Caco-2 (cell line): ENCODE measurements at regions not wholly inside any gene's neighbourhood (a gene's known extent, or its start where the extent isn't known, plus 50 kb on each side); places are given as distances from the start of the nearest gene placed in this dataset.

Source experiments
- BruUV-seq: library from RNA; stranded (reverse); fragments of 400-500 nt; replicated peaks from 2 replicates; lab custom pipeline; 2021; lab: Mats Ljungman, UMichigan
- CTCF ChIA-PET: fragments of 300-600 bp; sonication (Branson Sonifier 250); formaldehyde crosslinking; loops from one replicate; lab custom pipeline; 2022; ENCODE audit warnings: antibody characterized with exemption; lab: Charles Lee
- POLR2A ChIA-PET: fragments of 300-600 bp; sonication (Branson Sonifier 250); formaldehyde crosslinking; loops from one replicate; lab custom pipeline; 2022; ENCODE audit warnings: antibody characterized with exemption; lab: Charles Lee
- DNase-seq, 2 experiments: peaks; one replicate each; pipeline versions ENCODE4 v3.0.0 to v3.0.0-alpha.2; 2020 to 2022
- H3K27me3 ChIP-seq: replicated peaks from 2 replicates; pipeline ENCODE4 v1.6.0; 2011; ENCODE audit warnings: low read length; ENCODE audit not compliant: control insufficient read depth, insufficient read depth
- H3K36me3 ChIP-seq: 2 replicates; pipeline ENCODE4 v1.5.1; 2011; ENCODE audit warnings: low read length; ENCODE audit not compliant: control insufficient read depth, insufficient read depth
- H3K4me1 ChIP-seq: fragments of 250-450 bp; sonication (Bioruptor Pico); 2 replicates; pipeline ENCODE4 v1.5.1; 2020; ENCODE audit warnings: mild to moderate bottlenecking
- H3K4me3 ChIP-seq: 2 replicates; pipeline ENCODE4 v1.5.1; 2011; ENCODE audit warnings: low read depth, mild to moderate bottlenecking, control low read depth, low read length
- H3K9me3 ChIP-seq: fragments of 250-450 bp; sonication (Bioruptor Pico); 2 replicates; pipeline ENCODE4 v1.5.1; 2020; ENCODE audit warnings: mild to moderate bottlenecking, moderate library complexity
- H3K27ac Mint-ChIP-seq: one replicate; pipeline ENCODE4 v1.8.0; 2022; ENCODE audit warnings: mixed read lengths; ENCODE audit not compliant: unreplicated experiment
- H3K27me3 Mint-ChIP-seq: one replicate; pipeline ENCODE4 v1.8.0; 2022; ENCODE audit warnings: mixed read lengths; ENCODE audit not compliant: insufficient read depth, unreplicated experiment
- H3K36me3 Mint-ChIP-seq: one replicate; pipeline ENCODE4 v1.8.0; 2022; ENCODE audit warnings: mild to moderate bottlenecking, mixed read lengths; ENCODE audit not compliant: insufficient read depth, unreplicated experiment
- H3K4me1 Mint-ChIP-seq: one replicate; pipeline ENCODE4 v1.8.0; 2022; ENCODE audit warnings: low read depth, mixed read lengths; ENCODE audit not compliant: unreplicated experiment
- H3K4me3 Mint-ChIP-seq: one replicate; pipeline ENCODE4 v1.8.0; 2022; ENCODE audit warnings: mild to moderate bottlenecking, moderate library complexity, mixed read lengths; ENCODE audit not compliant: unreplicated experiment
- H3K9me3 Mint-ChIP-seq: one replicate; pipeline ENCODE4 v1.8.0; 2022; ENCODE audit warnings: mixed read lengths; ENCODE audit not compliant: unreplicated experiment
- intact Hi-C: fragments of 100-400 bp; cut with micrococcal nuclease; formaldehyde crosslinking; loops from one replicate; pipeline ENCODE4 v1.10.0; 2022; ENCODE audit not compliant: unreplicated experiment
- TF ChIP-seq, protein P1 (sequence below), 2 experiments: fragments of 200-600 bp in 1 of 2; IDR thresholded peaks; 1 replicate in 1 of 2; 2 replicates in 1 of 2; pipeline versions ENCODE4 v1.5.1 to v1.8.0; 2011 to 2022; ENCODE audit warnings: antibody characterized with exemption in 1 of 2, control low read depth in 1 of 2, inconsistent platforms in 1 of 2, low read depth in 1 of 2, low read length in 1 of 2, mild to moderate bottlenecking in 1 of 2, moderate library complexity in 1 of 2; ENCODE audit not compliant: insufficient read depth in 1 of 2, severe bottlenecking in 1 of 2, unreplicated experiment in 1 of 2

DNA sequence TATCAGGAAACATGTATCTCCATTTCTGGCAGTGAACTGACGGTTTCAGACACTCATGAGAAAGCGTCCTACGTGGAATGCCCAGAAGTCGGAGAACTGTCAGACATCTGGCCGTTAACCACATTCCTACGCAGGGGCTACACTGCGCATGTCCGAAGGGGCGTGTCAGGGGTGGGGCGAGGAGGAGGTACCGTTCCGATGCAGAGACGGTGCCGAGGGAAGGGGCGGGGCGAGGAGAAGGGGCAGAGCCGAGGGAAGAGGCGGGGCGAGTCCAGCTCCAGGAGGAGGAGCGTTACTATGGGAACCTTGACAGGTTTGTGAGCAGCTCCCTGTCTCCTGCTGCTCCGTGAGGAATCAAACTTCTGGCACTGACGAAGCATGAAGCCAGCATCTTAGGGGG is 366.9 kb upstream of the NUPR2 start:
- no peaks in the 10 kb centered on the region for H3K4me1 ChIP-seq
- ChIA-PET POLR2A (no interaction called here), CTCF (no interaction called here)
- no peaks in the 10 kb centered on the region for H3K4me1 Mint-ChIP-seq
- H3K36me3 Mint-ChIP-seq: no peaks in the 10 kb centered on the region
- no peaks in the 10 kb centered on the region for H3K36me3 ChIP-seq
- H3K27ac Mint-ChIP-seq: no peak overlapping the region
- no peak overlapping the region for H3K4me3 Mint-ChIP-seq
- H3K4me3 ChIP-seq: no peak overlapping the region
- no peak for DNase-seq
- no peaks in the 10 kb centered on the region for H3K9me3 ChIP-seq
- no TSS peak for BruUV-seq
- H3K27me3 ChIP-seq: no peaks in the 10 kb centered on the region
- H3K9me3 Mint-ChIP-seq: peaks cover 37% of the 10 kb centered on the region
- intact Hi-C loops: no loop called here
- TF ChIP-seq, protein P1, sequence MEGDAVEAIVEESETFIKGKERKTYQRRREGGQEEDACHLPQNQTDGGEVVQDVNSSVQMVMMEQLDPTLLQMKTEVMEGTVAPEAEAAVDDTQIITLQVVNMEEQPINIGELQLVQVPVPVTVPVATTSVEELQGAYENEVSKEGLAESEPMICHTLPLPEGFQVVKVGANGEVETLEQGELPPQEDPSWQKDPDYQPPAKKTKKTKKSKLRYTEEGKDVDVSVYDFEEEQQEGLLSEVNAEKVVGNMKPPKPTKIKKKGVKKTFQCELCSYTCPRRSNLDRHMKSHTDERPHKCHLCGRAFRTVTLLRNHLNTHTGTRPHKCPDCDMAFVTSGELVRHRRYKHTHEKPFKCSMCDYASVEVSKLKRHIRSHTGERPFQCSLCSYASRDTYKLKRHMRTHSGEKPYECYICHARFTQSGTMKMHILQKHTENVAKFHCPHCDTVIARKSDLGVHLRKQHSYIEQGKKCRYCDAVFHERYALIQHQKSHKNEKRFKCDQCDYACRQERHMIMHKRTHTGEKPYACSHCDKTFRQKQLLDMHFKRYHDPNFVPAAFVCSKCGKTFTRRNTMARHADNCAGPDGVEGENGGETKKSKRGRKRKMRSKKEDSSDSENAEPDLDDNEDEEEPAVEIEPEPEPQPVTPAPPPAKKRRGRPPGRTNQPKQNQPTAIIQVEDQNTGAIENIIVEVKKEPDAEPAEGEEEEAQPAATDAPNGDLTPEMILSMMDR (IDR thresholded peaks at IDR 0.05; ENCODE audit: insufficient read depth in 1 of 2, low read depth in 1 of 2, low read length in 1 of 2, severe bottlenecking in 1 of 2, unreplicated experiment in 1 of 2): no peak
- H3K27me3 Mint-ChIP-seq: no peaks in the 10 kb centered on the region

DNA sequence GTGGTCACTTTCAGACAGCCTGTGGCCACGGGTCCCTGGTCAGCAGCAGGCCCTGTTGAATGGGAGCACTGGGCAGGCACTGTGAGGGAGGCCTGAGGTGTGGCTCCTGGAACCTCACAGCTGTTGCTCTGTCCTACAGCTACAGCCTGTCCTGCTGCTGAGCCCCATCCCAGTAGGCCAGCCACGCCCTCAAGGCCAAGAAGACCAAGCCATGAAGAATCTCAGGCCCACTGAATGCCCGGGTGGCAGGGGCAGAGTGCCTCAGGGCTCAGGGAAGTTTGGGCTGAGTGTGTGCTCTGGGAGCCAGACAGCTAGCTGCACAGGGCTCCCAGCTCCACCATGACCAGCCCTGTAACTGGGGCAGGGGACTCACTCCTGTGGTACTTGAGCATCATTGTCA is 363.5 kb upstream of the NUPR2 start:
- no peaks in the 10 kb centered on the region for H3K27me3 ChIP-seq
- ChIA-PET POLR2A (no interaction called here), CTCF (no interaction called here)
- Mint-ChIP-seq H3K27ac (no peak overlapping the region), H3K4me3 (no peak overlapping the region), H3K27me3 (no peaks in the 10 kb centered on the region), H3K9me3 (peaks cover 39% of the 10 kb centered on the region), H3K4me1 (no peaks in the 10 kb centered on the region), H3K36me3 (no peaks in the 10 kb centered on the region)
- no peak overlapping the region for H3K4me3 ChIP-seq
- H3K36me3 ChIP-seq: no peaks in the 10 kb centered on the region
- H3K9me3 ChIP-seq: no peaks in the 10 kb centered on the region
- no TSS peak for BruUV-seq
- TF ChIP-seq, protein P1 (IDR thresholded peaks at IDR 0.05; ENCODE audit: insufficient read depth in 1 of 2, low read depth in 1 of 2, low read length in 1 of 2, severe bottlenecking in 1 of 2, unreplicated experiment in 1 of 2): no peak
- no peak for DNase-seq
- H3K4me1 ChIP-seq: no peaks in the 10 kb centered on the region
- intact Hi-C loops: no loop called here

DNA sequence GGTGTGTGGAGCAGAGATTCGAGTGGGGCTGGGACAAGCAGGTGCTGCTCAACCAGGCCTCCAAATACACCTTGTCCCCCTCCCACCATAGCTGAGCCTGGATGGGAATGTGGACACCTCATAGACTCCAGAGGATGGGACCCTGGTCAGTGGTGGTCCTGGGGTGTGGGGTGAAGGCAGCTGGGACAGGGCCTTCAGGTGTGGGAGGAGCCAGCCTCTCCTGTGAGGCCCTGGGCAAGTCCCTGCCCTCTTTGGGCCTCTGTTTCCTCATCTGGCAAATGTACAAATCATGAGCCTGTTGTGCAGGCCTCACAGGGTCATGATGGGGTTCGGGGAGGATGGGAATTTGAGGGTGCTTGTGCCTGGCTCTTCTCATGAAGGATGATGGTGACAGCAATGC is 362.9 kb upstream of the NUPR2 start:
- intact Hi-C loops: no loop called here
- Mint-ChIP-seq H3K4me1 (no peaks in the 10 kb centered on the region), H3K27ac (no peak overlapping the region), H3K9me3 (peaks cover 39% of the 10 kb centered on the region), H3K36me3 (no peaks in the 10 kb centered on the region), H3K4me3 (no peak overlapping the region), H3K27me3 (no peaks in the 10 kb centered on the region)
- TF ChIP-seq, protein P1 (IDR thresholded peaks at IDR 0.05; ENCODE audit: insufficient read depth in 1 of 2, low read depth in 1 of 2, low read length in 1 of 2, severe bottlenecking in 1 of 2, unreplicated experiment in 1 of 2): no peak
- no peaks in the 10 kb centered on the region for H3K36me3 ChIP-seq
- H3K27me3 ChIP-seq: no peaks in the 10 kb centered on the region
- BruUV-seq: no TSS peak
- DNase-seq: no peak
- no peaks in the 10 kb centered on the region for H3K4me1 ChIP-seq
- CTCF ChIA-PET: no interaction called here
- no peak overlapping the region for H3K4me3 ChIP-seq
- POLR2A ChIA-PET: no interaction called here
- peaks cover 2% of the 10 kb centered on the region; the same call in 1 of the 2 replicates for H3K9me3 ChIP-seq
